K562 (cell line): ENCODE measurements at regions not wholly inside any gene's neighbourhood (a gene's known extent, or its start where the extent isn't known, plus 50 kb on each side); places are given as distances from the start of the nearest gene placed in this dataset.

Experiments
- ATAC-seq: fragments of 200-7000 bp; cut with Tn5 transposase; 3 replicates; pipeline ENCODE4 v1.9.1; 2020; ENCODE audit warnings: moderate library complexity
- BruUV-seq: library from RNA; stranded (reverse); fragments of 400-500 nt; replicated peaks from 2 replicates; lab custom pipeline; 2021; lab: Mats Ljungman, UMichigan
- CTCF ChIA-PET: fragments of 300-600 bp; formaldehyde crosslinking; extraction: SDS; loops from one replicate; lab custom pipeline; 2021; ENCODE audit warnings: low intra/inter-chr PET ratio; lab: Yijun Ruan, JAX
- POLR2A ChIA-PET: fragments of 300-600, 350-650 bp; sonication (Branson Sonifier 250); formaldehyde crosslinking; extraction: SDS; loops from one replicate; lab custom pipeline; 2021; ENCODE audit warnings: antibody characterized with exemption, inconsistent platforms; lab: Yijun Ruan, JAX
- DNase-seq, 4 experiments: peaks; one replicate each; pipeline versions ENCODE4 v3.0.0 to v3.0.0-alpha.2; 2011 to 2018; ENCODE audit warnings: low spot score in 3 of 4, mixed read lengths in 3 of 4; ENCODE audit errors: extremely low read depth in 1 of 4
- FAIRE-seq: peaks from 2 replicates; lab custom pipeline; 2011; peaks lifted over from hg19 to GRCh38; lab: Jason Lieb, UNC
- H2AFZ ChIP-seq: 2 replicates; pipeline ENCODE4 v1.6.0; 2011; ENCODE audit warnings: low read depth, low read length, control low read depth, inconsistent platforms
- H3K27ac ChIP-seq: fragments of 200-600 bp; 3 replicates; pipeline ENCODE4 v1.8.0; 2011; ENCODE audit warnings: low read depth, mild to moderate bottlenecking, control low read depth, inconsistent platforms, low read length, moderate library complexity, mixed read lengths; ENCODE audit errors: extremely low read depth
- H3K27me3 ChIP-seq, 2 experiments: fragments of 300-600 bp in 1 of 2; 2 replicates in 1 of 2; 3 replicates in 1 of 2; pipeline versions ENCODE4 v1.6.0 to v1.8.0; 2011; ENCODE audit warnings: inconsistent platforms in 2 of 2, low read length in 2 of 2, mild to moderate bottlenecking in 1 of 2, mixed read lengths in 1 of 2, moderate library complexity in 1 of 2; ENCODE audit not compliant: control insufficient read depth in 2 of 2, insufficient read depth in 2 of 2
- H3K36me3 ChIP-seq: fragments of 300-600 bp; 3 replicates; pipeline ENCODE4 v1.8.0; 2011; ENCODE audit warnings: mild to moderate bottlenecking, low read length, inconsistent platforms; ENCODE audit not compliant: control insufficient read depth, insufficient read depth
- H3K4me1 ChIP-seq, 2 experiments: fragments of 200-600 bp in 1 of 2; replicated peaks in 1 of 2; 2 replicates in 1 of 2; 3 replicates in 1 of 2; pipeline versions ENCODE4 v1.5.1 to v1.8.0; 2011; ENCODE audit warnings: inconsistent platforms in 2 of 2, low read length in 2 of 2, mild to moderate bottlenecking in 1 of 2, mixed read lengths in 1 of 2, moderate library complexity in 1 of 2; ENCODE audit not compliant: control insufficient read depth in 2 of 2, insufficient read depth in 2 of 2
- H3K4me2 ChIP-seq: 2 replicates; pipeline ENCODE4 v1.6.1; 2011; ENCODE audit warnings: low read length, control low read depth, inconsistent platforms, mixed read lengths; ENCODE audit not compliant: insufficient read depth
- H3K4me3 ChIP-seq: fragments of 200-600 bp; sonication (generic), shearing (Covaris generic); 2 replicates; pipeline ENCODE4 v1.5.1; 2016; ENCODE audit warnings: control low read depth, inconsistent platforms
- H3K79me2 ChIP-seq: fragments of 200-600 bp; 3 replicates; pipeline ENCODE4 v1.8.0; 2011; ENCODE audit warnings: low read length, inconsistent platforms; ENCODE audit not compliant: control insufficient read depth, insufficient read depth
- H3K9ac ChIP-seq, 2 experiments: 2 replicates each; pipeline versions ENCODE4 v1.6.0 to v1.6.1; 2011; ENCODE audit warnings: low read depth in 2 of 2, low read length in 2 of 2, control low read depth in 1 of 2, inconsistent platforms in 1 of 2, mild to moderate bottlenecking in 1 of 2, mixed read lengths in 1 of 2; ENCODE audit not compliant: insufficient read depth in 1 of 2
- H3K9me1 ChIP-seq: one replicate; pipeline ENCODE4 v1.6.0; 2011; ENCODE audit warnings: inconsistent platforms, mild to moderate bottlenecking, low read length, moderate library complexity; ENCODE audit not compliant: control insufficient read depth, insufficient read depth
- H3K9me3 ChIP-seq: replicated peaks from 2 replicates; pipeline ENCODE4 v1.5.1; 2011; ENCODE audit warnings: low read depth, low read length, inconsistent platforms; ENCODE audit not compliant: control insufficient read depth, insufficient read depth
- H4K20me1 ChIP-seq: replicated peaks from 2 replicates; pipeline ENCODE4 v1.6.1; 2011; ENCODE audit warnings: low read length, inconsistent platforms, mixed read lengths; ENCODE audit not compliant: control insufficient read depth, insufficient read depth
- CHD1 ChIP-seq: fragments of 200-600 bp; sonication (generic); IDR thresholded peaks from one replicate; pipeline ENCODE4 v1.6.1; 2012; ENCODE audit warnings: mild to moderate bottlenecking, moderate library complexity, low read length, inconsistent platforms
- MECOM ChIP-seq: fragments of 250-450 bp; sonication (Bioruptor Pico); IDR thresholded peaks from 2 replicates; pipeline ENCODE4 v1.8.0; 2022; ENCODE audit warnings: inconsistent platforms
- NCOA1 ChIP-seq: fragments of 450-650 bp; IDR thresholded peaks from 2 replicates; pipeline ENCODE4 v1.6.1; 2016; ENCODE audit warnings: low read depth
- NONO ChIP-seq, 2 experiments: fragments of 200-400 bp in 1 of 2; fragments of 450-650 bp in 1 of 2; formaldehyde crosslinking in 1 of 2; IDR thresholded peaks; 2 replicates each; pipeline ENCODE4 v1.6.1; 2017; ENCODE audit warnings: low read depth in 2 of 2, mild to moderate bottlenecking in 2 of 2, moderate library complexity in 2 of 2, low read length in 1 of 2
- PHTF2 ChIP-seq: fragments of 250-450 bp; sonication (Bioruptor Pico); IDR thresholded peaks from 2 replicates; pipeline ENCODE4 v1.5.0; 2021; ENCODE audit warnings: mild to moderate bottlenecking
- PTRF ChIP-seq: fragments of 450-650 bp; IDR thresholded peaks from 2 replicates; pipeline ENCODE4 v1.6.1; 2016; ENCODE audit warnings: mild to moderate bottlenecking, missing genetic modification characterization, missing compliant biosample characterization
- RNF2 ChIP-seq: sonication (generic); IDR thresholded peaks from 2 replicates; pipeline ENCODE4 v1.6.1; 2016
- SREBF1 ChIP-seq: fragments of 150-350 bp; IDR thresholded peaks from 2 replicates; pipeline ENCODE4 v1.6.1; 2014; ENCODE audit warnings: antibody characterized with exemption, low read depth, low read length, borderline replicate concordance
- TRIM28 ChIP-seq: fragments of 450-650 bp; IDR thresholded peaks from 2 replicates; pipeline ENCODE4 v1.6.1; 2017
- ZNF133 ChIP-seq: fragments of 250-450 bp; sonication (Bioruptor Pico); IDR thresholded peaks from 2 replicates; pipeline ENCODE4 v1.4.0; 2020; ENCODE audit warnings: mild to moderate bottlenecking
- ZNF551 ChIP-seq: fragments of 250-450 bp; sonication (Bioruptor Pico); IDR thresholded peaks from 2 replicates; pipeline ENCODE4 v1.5.0; 2021; ENCODE audit warnings: mild to moderate bottlenecking, moderate library complexity
- WGBS: fragments of 100-300 bp; shearing (Covaris generic); methylation state at CpG from one replicate; pipeline ENCODE4 v1.1.6; 2016; ENCODE audit warnings: low coverage, mixed read lengths; ENCODE audit not compliant: insufficient coverage; ENCODE audit errors: missing lambda C conversion rate; 5-methylcytosine and 5-hydroxymethylcytosine counted together
- in situ Hi-C: fragments of 300-500 bp; cut with MboI; formaldehyde crosslinking; loops from 4 replicates; pipeline ENCODE4 v1.15.0; 2018; ENCODE audit warnings: inconsistent platforms, mixed read lengths
- intact Hi-C: fragments of 100-400 bp; cut with micrococcal nuclease; formaldehyde crosslinking; loops from 2 replicates; pipeline ENCODE4 v1.14.2; 2022
- TF ChIP-seq, protein P1 (sequence below): fragments of 250-450 bp; sonication (Bioruptor Pico); IDR thresholded peaks from 2 replicates; pipeline ENCODE4 v1.8.0; 2022; ENCODE audit warnings: inconsistent platforms
- TF ChIP-seq, protein P2 (sequence below): fragments of 200-400 bp; formaldehyde crosslinking; IDR thresholded peaks from 2 replicates; pipeline ENCODE4 v1.6.1; 2017; ENCODE audit warnings: mild to moderate bottlenecking, low read depth, low read length, moderate library complexity

DNA sequence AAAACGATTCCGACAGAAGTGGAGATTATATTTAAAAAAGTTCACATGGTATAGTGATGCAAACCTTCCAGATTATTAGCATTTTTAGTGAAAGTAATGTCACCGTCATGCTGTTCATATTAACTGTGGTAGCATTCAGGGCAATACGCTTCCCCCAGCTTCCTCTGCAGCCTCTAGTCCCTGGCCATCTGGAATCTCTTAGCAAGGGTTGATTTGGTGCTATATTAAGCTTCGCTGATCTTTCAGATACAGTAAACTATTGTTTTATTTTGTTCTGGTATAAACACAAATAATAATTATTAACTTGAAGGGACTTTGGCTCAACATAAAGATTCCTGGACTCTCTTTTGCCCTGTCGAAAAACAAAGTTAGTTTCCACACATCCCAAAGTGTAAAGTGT, 1080.5 kb upstream of the TENM3 start:
- no TSS peak for BruUV-seq
- Histone ChIP-seq H3K79me2 (no peaks in the 10 kb centered on the region), H3K36me3 (no peaks in the 10 kb centered on the region), H3K9me3 (no peaks in the 10 kb centered on the region), H3K4me3 (no peak overlapping the region), H3K9ac (no peak overlapping the region), H3K27me3 (no peaks in the 10 kb centered on the region), H3K9me1 (no peaks in the 10 kb centered on the region), H4K20me1 (no peaks in the 10 kb centered on the region), H3K4me1 (no peaks in the 10 kb centered on the region), H2AFZ (no peak overlapping the region), H3K27ac (no peak overlapping the region), H3K4me2 (no peak overlapping the region)
- intact Hi-C loops (no loop called here), in situ Hi-C loops (no loop called here)
- WGBS = 0% methylated on average over 6 of the region's 6 CpGs
- TF ChIP-seq PTRF (no peak), ZNF551 (CRISPR knock-in tag) (no peak), PHTF2 (CRISPR knock-in tag) (no peak), SREBF1 (no peak), ZNF133 (CRISPR knock-in tag) (no peak), MECOM (CRISPR knock-in tag) (no peak), NONO (IDR thresholded peaks at IDR 0.05; ENCODE audit: low read depth in 2 of 2, low read length in 1 of 2) (no peak), TRIM28 (no peak), NCOA1 (no peak), RNF2 (no peak), CHD1 (no peak)
- TF ChIP-seq, protein P1, sequence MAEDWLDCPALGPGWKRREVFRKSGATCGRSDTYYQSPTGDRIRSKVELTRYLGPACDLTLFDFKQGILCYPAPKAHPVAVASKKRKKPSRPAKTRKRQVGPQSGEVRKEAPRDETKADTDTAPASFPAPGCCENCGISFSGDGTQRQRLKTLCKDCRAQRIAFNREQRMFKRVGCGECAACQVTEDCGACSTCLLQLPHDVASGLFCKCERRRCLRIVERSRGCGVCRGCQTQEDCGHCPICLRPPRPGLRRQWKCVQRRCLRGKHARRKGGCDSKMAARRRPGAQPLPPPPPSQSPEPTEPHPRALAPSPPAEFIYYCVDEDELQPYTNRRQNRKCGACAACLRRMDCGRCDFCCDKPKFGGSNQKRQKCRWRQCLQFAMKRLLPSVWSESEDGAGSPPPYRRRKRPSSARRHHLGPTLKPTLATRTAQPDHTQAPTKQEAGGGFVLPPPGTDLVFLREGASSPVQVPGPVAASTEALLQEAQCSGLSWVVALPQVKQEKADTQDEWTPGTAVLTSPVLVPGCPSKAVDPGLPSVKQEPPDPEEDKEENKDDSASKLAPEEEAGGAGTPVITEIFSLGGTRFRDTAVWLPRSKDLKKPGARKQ (CRISPR knock-in tag) = no peak
- TF ChIP-seq, protein P2, sequence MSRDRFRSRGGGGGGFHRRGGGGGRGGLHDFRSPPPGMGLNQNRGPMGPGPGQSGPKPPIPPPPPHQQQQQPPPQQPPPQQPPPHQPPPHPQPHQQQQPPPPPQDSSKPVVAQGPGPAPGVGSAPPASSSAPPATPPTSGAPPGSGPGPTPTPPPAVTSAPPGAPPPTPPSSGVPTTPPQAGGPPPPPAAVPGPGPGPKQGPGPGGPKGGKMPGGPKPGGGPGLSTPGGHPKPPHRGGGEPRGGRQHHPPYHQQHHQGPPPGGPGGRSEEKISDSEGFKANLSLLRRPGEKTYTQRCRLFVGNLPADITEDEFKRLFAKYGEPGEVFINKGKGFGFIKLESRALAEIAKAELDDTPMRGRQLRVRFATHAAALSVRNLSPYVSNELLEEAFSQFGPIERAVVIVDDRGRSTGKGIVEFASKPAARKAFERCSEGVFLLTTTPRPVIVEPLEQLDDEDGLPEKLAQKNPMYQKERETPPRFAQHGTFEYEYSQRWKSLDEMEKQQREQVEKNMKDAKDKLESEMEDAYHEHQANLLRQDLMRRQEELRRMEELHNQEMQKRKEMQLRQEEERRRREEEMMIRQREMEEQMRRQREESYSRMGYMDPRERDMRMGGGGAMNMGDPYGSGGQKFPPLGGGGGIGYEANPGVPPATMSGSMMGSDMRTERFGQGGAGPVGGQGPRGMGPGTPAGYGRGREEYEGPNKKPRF = no peak
- no peak for FAIRE-seq
- ChIA-PET CTCF (no interaction called here), POLR2A (no interaction called here)
- no peak for DNase-seq
- ATAC-seq = no peak
